ENCODE measurements at regions not wholly inside any gene's neighbourhood (a gene's known extent, or its start where the extent isn't known, plus 50 kb on each side); places are given as distances from the start of the nearest gene placed in this dataset.
"Not testable (repeated sequence)": the region's sequence is repeated elsewhere in the genome, so short reads cannot be mapped to it uniquely, and the experiment has no call there.

DNA sequence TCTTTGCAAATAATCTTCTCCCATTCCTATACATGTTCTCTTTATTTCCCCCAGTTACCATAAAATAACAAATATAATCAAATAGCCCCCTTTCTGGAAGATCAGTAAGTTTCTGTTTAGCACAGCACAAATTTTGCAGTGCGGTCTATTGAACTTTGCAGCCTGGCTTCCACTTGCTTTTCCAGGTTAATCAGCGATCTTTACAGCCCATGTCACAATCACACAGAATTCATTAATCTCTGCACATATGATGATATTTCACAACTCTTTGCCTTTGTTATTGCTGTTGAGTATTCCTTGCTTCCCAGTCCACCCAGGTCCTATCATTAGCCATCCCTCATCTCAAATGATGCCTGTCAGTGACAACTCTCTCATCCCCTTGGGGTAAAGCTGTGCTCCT, 2358.0 kb downstream of the PCDH7 start:
- Histone ChIP-seq H3K4me1 (replicated peaks in 1 of 2) (no peaks in the 10 kb centered on the region), H3K27ac (no peak overlapping the region), H3K4me3 (no peak overlapping the region)
- ATAC-seq (replicated peaks in 6 of 8): no peak
- 76 to 100% (median 90%) methylated on average over 1 to 2 of the region's 2 CpGs; no CpG with 5 or more reads in 1 of the 10 experiments for WGBS, 10 experiments
- in situ Hi-C loops (cut with MboI; ENCODE audit: low pct_unique_long_range_greater_than_20kb in 2 of 9, low sequenced_read_pairs in 9 of 9, unreplicated experiment in 9 of 9): no loop called here

DNA sequence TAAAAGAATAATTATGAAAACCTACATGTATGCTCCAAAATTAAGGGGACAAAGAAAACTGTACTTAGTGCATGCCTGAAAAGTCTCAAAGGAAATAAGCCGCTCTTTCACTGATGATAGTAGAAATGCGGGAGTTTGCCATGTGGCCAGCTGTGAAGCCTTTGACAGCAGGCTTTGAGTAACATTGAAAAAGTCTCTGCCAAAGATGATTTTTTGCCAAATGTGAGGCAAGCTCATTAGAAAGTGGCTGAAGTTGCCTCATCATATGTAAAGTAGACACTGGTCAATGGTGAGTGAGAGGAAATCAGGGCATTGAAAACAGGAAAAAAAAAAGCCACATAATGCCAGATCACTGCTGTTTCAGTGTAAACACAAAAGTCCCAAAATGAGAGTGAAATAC, 2360.1 kb downstream of the PCDH7 start:
- Histone ChIP-seq H3K27ac (no peak overlapping the region), H3K4me3 (no peak overlapping the region), H3K4me1 (replicated peaks in 1 of 2) (no peaks in the 10 kb centered on the region)
- ATAC-seq (replicated peaks in 6 of 8): no peak
- WGBS, 10 experiments: 35 to 100% (median 96%) methylated on average over 1 to 2 of the region's 2 CpGs; no CpG with 5 or more reads in 2 of the 10 experiments
- in situ Hi-C loops (cut with MboI; ENCODE audit: low pct_unique_long_range_greater_than_20kb in 2 of 9, low sequenced_read_pairs in 9 of 9, unreplicated experiment in 9 of 9): no loop called here

DNA sequence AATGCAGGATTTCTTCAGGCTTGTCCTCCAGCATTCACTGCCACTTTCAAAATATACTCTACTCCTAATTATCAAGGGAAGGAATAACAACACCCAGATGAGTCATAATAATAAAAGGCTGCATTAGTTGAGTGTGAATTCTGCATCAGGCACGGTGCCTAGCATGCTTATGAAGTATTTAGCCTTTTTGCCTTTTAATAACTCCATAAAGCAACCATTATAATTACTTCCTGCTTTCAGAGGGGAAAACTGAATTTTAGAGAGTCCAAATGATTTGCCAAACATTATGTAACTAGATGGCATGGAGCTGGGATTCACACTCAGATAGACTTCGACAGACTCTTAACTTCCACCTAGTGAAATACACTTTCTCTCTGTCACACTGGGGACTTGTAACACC, 2365.5 kb downstream of the PCDH7 start:
- Histone ChIP-seq H3K4me1 (replicated peaks in 1 of 2) (peaks cover 0 to 8% of the 10 kb centered on the region in 2 donors), H3K4me3 (no peak overlapping the region), H3K27ac (no peak overlapping the region)
- 0 to 86% (median 69%) methylated on average over 1 to 2 of the region's 2 CpGs; no CpG with 5 or more reads in 2 of the 10 experiments for WGBS, 10 experiments
- peak in 1 of 8 experiments; percentile 23 for ATAC-seq (replicated peaks in 6 of 8)
- in situ Hi-C loops (cut with MboI; ENCODE audit: low pct_unique_long_range_greater_than_20kb in 2 of 9, low sequenced_read_pairs in 9 of 9, unreplicated experiment in 9 of 9): no loop called here

DNA sequence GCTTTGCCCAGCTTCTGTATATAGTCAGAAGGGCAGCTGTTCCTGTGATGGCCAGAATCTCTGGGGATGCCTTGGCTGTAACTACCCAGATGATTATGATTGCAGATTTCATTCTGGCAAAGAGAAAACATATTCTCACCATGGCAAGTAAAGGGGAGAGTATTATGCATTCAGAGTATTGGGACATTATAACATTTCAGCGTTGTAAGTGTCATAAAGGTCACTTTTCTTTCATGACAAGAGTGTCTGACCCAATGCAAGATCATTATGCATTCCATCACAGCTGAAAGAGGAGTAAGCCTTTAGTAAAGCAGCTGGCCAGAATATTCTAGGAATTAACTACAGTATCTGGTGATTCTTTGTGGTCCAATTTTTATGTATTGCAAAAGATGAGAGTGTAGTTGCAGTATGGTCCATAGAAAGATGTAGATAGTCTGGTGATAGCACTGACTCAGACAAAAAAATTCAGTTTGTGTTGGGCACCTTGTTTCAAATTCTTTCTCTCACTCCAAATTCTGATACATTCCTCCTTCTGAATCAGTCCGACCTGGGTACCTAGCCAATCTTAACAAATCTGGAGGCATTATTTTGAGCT, 2366.3 kb downstream of the PCDH7 start:
- no peak overlapping the region for H3K27ac ChIP-seq
- in situ Hi-C loops (cut with MboI; ENCODE audit: low pct_unique_long_range_greater_than_20kb in 2 of 9, low sequenced_read_pairs in 9 of 9, unreplicated experiment in 9 of 9): no loop called here
- WGBS, 10 experiments: 0 to 83% (median 40%) methylated on average over 1 to 2 of the region's 2 CpGs; no CpG with 5 or more reads in 1 of the 10 experiments
- H3K4me1 ChIP-seq (replicated peaks in 1 of 2): peaks cover 0 to 8% of the 10 kb centered on the region in 2 donors
- no peak overlapping the region for H3K4me3 ChIP-seq
- ATAC-seq (replicated peaks in 6 of 8): no peak

DNA sequence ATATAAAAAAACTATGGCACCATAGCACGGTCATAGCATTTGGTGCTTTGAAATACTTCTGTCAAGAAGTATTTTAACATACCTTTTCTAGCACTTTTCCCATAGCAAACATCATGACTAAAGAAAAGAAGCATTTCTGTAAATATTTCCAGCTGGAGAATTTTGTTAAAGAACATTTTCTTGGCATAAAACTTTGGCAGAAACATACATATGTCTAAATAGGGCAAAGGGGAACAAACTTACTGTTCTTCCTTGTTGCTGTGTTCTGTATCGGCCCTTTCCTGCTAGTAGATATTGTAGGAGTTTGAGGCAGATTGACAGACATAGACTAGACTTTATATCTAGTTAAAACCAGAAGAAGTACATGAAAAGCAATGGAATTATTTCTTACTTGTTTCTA, 2368.5 kb downstream of the PCDH7 start:
- H3K4me1 ChIP-seq (replicated peaks in 1 of 2): peaks cover 0 to 8% of the 10 kb centered on the region in 2 donors
- no peak overlapping the region for H3K27ac ChIP-seq
- ATAC-seq (replicated peaks in 6 of 8): no peak
- no peak overlapping the region for H3K4me3 ChIP-seq
- in situ Hi-C loops (cut with MboI; ENCODE audit: low pct_unique_long_range_greater_than_20kb in 2 of 9, low sequenced_read_pairs in 9 of 9, unreplicated experiment in 9 of 9): no loop called here
- 0 to 100% (median 83%) methylated on average over 1 to 2 of the region's 2 CpGs; no CpG with 5 or more reads in 2 of the 10 experiments for WGBS, 10 experiments

DNA sequence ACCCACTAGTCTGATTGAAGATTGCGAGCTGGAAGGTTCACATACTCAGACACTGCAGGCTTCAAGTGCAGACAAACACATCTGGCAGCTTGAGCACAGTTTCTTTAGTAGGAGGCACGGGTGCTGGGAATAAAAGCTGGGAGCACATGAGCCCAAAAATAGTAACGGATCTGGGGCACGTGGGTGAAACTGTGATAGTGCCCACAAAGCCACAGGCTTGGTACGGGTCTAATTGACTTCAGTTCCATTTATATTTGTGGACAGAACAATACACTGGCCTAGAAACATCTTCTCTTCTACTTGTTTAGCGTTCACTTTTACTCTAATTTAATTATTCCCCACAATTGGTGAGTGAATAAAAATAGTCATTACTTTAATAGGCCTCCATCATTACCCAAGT, 2370.7 kb downstream of the PCDH7 start:
- no peak for ATAC-seq (replicated peaks in 6 of 8)
- WGBS, 10 experiments: 0 to 100% (median 71%) methylated on average over 1 to 6 of the region's 6 CpGs; no CpG with 5 or more reads in 2 of the 10 experiments
- H3K4me1 ChIP-seq (replicated peaks in 1 of 2): peaks cover 0 to 8% of the 10 kb centered on the region in 2 donors
- in situ Hi-C loops (cut with MboI; ENCODE audit: low pct_unique_long_range_greater_than_20kb in 2 of 9, low sequenced_read_pairs in 9 of 9, unreplicated experiment in 9 of 9): no loop called here
- no peak overlapping the region for H3K4me3 ChIP-seq
- H3K27ac ChIP-seq: no peak overlapping the region

DNA sequence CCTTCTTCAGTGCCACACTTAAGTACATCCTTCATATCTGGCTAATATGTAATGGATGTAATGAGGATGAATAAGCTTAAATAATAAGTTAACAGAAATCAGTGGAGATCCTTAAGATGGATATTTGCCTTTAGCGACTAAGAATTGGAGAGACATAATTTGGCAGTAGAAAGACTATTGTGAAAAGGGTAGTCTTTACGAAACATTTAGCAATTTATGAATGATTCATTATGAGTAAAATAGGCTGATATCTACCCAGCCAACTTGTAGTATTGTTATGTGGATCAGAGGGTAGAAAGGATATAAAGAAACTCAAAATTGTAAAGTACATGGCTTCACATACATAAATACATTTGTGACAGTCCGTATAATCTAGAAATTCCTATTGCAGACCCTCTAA, 2371.8 kb downstream of the PCDH7 start:
- in situ Hi-C loops (cut with MboI; ENCODE audit: low pct_unique_long_range_greater_than_20kb in 2 of 9, low sequenced_read_pairs in 9 of 9, unreplicated experiment in 9 of 9): no loop called here
- H3K4me3 ChIP-seq: no peak overlapping the region
- no peaks in the 10 kb centered on the region for H3K4me1 ChIP-seq (replicated peaks in 1 of 2)
- no peak for ATAC-seq (replicated peaks in 6 of 8)
- no peak overlapping the region for H3K27ac ChIP-seq
- 8 to 100% (median 83%) methylated on average over 1 to 3 of the region's 3 CpGs for WGBS, 10 experiments

DNA sequence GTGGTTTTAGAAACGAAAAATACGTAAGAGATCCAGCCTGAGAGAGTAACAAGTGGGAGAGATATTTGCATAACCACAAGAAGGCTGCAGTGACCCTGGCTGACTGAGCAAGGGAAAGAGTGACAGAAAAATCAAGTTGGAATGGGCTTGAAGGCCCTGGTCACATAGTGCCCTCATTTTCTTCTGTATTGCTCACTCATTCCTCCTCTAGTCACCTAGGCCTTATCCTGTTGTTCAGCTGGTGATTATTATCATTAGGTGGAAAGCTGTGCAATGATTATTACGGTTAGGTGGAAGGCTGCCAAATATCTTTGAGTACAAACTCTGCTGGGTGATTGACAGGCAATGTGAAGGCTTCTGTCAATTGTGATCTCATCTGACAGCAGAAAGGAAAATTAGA, 2384.1 kb downstream of the PCDH7 start:
- Histone ChIP-seq H3K4me3 (no peak overlapping the region), H3K27ac (no peak overlapping the region), H3K4me1 (replicated peaks in 1 of 2) (no peaks in the 10 kb centered on the region)
- in situ Hi-C loops (cut with MboI; ENCODE audit: low pct_unique_long_range_greater_than_20kb in 2 of 9, low sequenced_read_pairs in 9 of 9, unreplicated experiment in 9 of 9): no loop called here
- no peak for ATAC-seq (replicated peaks in 6 of 8)
- 0 to 100% (median 40%) methylated on average over 1 to 3 of the region's 3 CpGs for WGBS, 10 experiments

DNA sequence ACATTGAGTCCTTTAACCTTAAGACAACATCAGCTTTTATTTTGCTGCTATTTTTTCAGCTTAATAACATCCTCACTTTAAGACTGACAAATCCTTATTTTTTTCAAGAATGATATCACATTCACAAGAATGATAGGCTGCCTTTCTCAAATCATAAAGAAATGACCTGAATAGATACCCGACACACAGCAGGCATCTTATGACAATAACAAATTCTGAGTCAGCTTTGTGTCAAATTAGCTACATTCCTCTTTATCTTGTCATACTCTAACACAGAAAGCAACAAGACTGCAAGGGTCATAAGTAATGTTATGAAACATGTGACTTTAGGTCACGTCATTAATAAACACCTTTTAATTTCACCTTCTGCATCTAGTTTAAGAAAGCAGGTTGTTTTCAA, 2387.6 kb downstream of the PCDH7 start:
- H3K27ac ChIP-seq: no peak overlapping the region
- no peaks in the 10 kb centered on the region for H3K4me1 ChIP-seq (replicated peaks in 1 of 2)
- no peak for ATAC-seq (replicated peaks in 6 of 8)
- no peak overlapping the region for H3K4me3 ChIP-seq
- WGBS, 10 experiments: 0 to 100% (median 78%) methylated on average over 1 to 2 of the region's 2 CpGs; no CpG with 5 or more reads in 1 of the 10 experiments
- in situ Hi-C loops (cut with MboI; ENCODE audit: low pct_unique_long_range_greater_than_20kb in 2 of 9, low sequenced_read_pairs in 9 of 9, unreplicated experiment in 9 of 9): no loop called here

DNA sequence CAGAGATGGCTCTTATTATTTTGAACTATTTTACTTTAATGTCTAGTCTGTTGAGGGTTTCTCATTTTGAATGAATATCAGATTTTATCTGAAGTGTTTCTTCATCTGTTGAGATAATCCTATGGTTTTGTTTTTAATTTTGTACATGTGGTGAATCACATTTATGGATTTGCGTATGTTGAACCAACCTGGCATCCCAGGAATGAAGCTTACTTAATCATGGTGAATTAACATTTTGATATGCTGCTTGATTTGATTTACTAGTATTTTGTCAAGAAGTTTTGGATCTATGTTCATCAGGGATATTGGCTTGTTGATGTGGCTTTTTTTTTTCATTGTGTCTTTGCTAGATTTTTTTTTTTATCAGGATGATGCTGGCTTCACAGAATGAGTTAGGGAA, 2390.9 kb downstream of the PCDH7 start:
- WGBS, 10 experiments: 0 to 100% (median 55%) methylated on average over 1 of the region's 1 CpG; no CpG with 5 or more reads in 4 of the 10 experiments
- no peak for ATAC-seq (replicated peaks in 6 of 8)
- in situ Hi-C loops (cut with MboI; ENCODE audit: low pct_unique_long_range_greater_than_20kb in 2 of 9, low sequenced_read_pairs in 9 of 9, unreplicated experiment in 9 of 9): no loop called here

DNA sequence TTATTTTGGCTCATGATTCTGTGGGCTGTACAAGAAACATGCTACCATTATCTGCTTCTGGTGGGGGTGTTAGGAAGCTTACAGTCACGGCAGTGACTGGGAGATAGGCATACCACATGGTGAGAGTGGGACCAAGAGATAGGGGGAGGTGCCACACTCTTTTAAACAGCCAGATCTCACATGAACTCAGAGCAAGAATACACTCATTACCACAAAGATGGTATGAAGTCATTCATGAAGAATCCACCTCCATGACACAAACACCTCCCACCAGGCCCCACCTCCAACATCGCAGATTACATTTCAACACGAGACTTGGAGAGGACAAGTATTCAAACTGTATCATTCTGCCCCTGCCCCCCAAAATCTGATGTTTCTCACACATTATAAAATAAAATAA, 2396.7 kb downstream of the PCDH7 start:
- in situ Hi-C loops (cut with MboI; ENCODE audit: low pct_unique_long_range_greater_than_20kb in 2 of 9, low sequenced_read_pairs in 9 of 9, unreplicated experiment in 9 of 9): no loop called here
- H3K4me1 ChIP-seq (replicated peaks in 1 of 2): no peaks in the 10 kb centered on the region
- H3K27ac ChIP-seq: no peak overlapping the region
- WGBS, 10 experiments: 40 to 96% (median 81%) methylated on average over 1 to 3 of the region's 3 CpGs; no CpG with 5 or more reads in 2 of the 10 experiments
- H3K4me3 ChIP-seq: no peak overlapping the region
- ATAC-seq (replicated peaks in 6 of 8): no peak

More for the DNA sequence above, 2390.9 kb downstream of the PCDH7 start:
- no peaks in the 10 kb centered on the region for H3K4me1 ChIP-seq (replicated peaks in 1 of 2)
- no peak overlapping the region for H3K27ac ChIP-seq
- no peak overlapping the region for H3K4me3 ChIP-seq

DNA sequence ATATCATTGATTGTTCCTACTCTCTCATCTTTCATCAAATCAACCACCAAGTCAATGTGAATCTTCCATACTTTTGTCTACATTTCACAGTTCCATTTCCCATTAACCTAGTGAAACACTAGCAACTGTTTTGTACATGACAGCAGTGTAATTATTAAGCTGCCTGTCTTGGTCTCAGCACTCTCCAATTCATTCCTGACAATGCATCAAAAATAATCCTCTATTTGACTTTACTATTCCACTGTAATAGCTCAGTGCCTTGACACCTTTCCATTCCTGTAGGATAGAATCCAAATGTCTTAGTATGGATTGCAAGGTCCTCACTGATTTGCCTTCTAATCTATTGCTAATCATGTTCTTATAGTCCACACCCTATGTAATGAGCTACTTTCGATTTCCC, 2405.8 kb downstream of the PCDH7 start:
- WGBS, 10 experiments: 0 to 100% (median 84%) methylated on average over 1 of the region's 1 CpG; no CpG with 5 or more reads in 2 of the 10 experiments
- no peaks in the 10 kb centered on the region for H3K4me1 ChIP-seq (replicated peaks in 1 of 2)
- no peak for ATAC-seq (replicated peaks in 6 of 8)
- H3K27ac ChIP-seq: no peak overlapping the region
- no peak overlapping the region for H3K4me3 ChIP-seq
- in situ Hi-C loops (cut with MboI; ENCODE audit: low pct_unique_long_range_greater_than_20kb in 2 of 9, low sequenced_read_pairs in 9 of 9, unreplicated experiment in 9 of 9): no loop called here

DNA sequence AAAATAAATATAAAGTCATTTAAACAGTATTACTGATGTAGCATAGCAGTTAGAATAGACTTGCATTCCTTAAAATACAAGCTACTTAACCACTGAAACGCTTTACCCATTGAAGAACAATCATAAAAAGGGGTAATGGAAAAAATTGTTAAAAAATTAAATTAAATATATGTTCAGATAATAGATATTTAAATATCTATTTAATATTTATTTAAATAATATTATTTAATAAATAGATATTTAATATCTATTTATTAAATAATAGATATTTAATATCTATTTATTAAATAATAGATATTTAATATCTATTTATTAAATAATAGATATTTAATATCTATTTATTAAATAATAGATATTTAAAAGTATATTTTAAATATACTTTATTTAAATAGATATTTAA, 2410.5 kb downstream of the PCDH7 start:
- 0 to 100% (median 94%) methylated on average over 1 of the region's 1 CpG; no CpG with 5 or more reads in 3 of the 10 experiments for WGBS, 10 experiments
- H3K4me1 ChIP-seq (replicated peaks in 1 of 2); in situ Hi-C loops (cut with MboI; ENCODE audit: low pct_unique_long_range_greater_than_20kb in 2 of 9, low sequenced_read_pairs in 9 of 9, unreplicated experiment in 9 of 9); H3K4me3 ChIP-seq; H3K27ac ChIP-seq; ATAC-seq (replicated peaks in 6 of 8): not testable (repeated sequence)

DNA sequence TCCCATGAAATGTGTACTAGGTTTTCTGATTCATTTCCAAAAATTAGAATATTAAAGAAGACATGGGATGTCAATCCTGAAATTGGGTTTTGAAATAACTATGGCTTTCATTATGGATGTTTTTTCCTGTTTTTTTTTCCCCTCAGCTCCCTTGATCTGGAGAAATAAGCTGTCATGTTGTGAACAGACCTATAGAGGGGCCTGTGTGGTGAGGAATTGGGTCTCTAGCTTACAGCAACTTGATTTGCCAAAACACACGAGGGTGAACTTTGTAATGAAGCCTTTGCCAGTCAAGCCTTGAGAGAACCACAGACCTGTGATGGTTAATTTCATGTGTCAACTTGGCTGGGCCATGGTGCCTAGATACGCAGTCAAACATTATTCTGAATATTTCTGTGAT, 2413.6 kb downstream of the PCDH7 start:
- no peak overlapping the region for H3K4me3 ChIP-seq
- H3K27ac ChIP-seq: no peak overlapping the region
- no peaks in the 10 kb centered on the region for H3K4me1 ChIP-seq (replicated peaks in 1 of 2)
- 4 to 100% (median 61%) methylated on average over 1 to 2 of the region's 2 CpGs for WGBS, 10 experiments
- in situ Hi-C loops (cut with MboI; ENCODE audit: low pct_unique_long_range_greater_than_20kb in 2 of 9, low sequenced_read_pairs in 9 of 9, unreplicated experiment in 9 of 9): no loop called here
- ATAC-seq (replicated peaks in 6 of 8): peak in 1 of 8 experiments; percentile 14
